ENCODE measurements at regions not wholly inside any gene's neighbourhood (a gene's known extent, or its start where the extent isn't known, plus 50 kb on each side); places are given as distances from the start of the nearest gene placed in this dataset.

DNA sequence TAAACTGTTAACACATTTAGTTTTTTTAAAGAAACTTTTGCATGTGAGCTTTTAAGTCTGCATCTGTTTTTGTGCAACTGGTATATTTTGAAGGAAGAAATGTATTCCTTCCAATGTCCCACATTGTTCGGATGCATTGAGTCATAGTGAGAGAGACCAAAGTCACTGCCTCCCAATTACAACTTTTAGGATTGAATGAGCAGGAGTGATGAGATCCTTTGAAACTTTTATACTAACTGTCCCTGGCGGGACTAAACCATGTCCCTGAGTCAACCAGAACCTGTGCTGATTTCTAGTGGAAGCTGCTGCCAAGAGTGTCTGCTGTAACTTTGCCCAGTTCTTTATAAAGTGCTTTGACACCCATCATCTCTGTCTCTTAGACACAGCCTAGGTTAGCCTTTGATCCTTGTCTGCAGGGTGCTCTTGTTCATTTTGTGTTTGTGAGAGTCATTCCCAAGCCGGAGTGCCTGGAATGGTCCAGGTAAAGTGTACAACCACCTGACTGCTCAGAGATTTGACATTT is 122.7 kb downstream of the ZNF518B start:
- no peak for DNase-seq

DNA sequence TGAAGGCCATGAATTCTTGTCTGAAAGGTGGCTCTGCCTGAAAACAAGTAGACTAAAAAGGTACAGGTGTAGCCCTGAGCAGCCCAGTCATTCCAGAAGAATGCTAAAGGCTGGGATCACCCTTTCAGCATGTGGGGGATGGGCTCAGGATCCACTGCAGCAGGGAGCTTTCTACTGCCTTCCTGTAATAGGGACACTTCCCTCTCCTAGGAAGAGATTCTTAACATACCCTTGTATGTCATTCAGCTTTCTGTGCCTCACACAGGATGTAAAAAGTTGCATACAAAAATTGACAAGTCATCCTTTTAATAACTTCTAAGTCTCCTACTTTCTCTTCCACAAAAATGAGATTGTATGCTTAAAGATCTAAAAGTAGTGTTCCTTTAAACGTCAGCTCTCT is 123.3 kb downstream of the ZNF518B start:
- no peak for DNase-seq

DNA sequence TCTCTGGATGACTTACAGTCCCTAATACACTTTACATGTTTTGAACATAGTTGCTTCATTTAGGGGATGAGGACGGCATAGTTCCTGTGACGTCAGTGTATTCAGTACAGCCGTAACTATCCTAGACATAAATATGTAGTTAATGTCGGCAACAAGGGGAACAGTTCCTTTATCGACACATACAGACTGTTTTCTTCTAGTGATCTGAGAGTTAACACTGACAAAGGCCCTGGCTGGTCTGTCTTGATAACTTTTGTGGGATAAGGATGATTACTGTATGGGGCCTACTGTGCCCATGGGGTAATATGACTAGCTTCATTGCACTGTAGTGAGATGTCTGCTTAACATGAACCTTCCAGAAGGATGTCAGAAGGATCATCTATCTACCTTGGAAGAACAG is 131.2 kb downstream of the ZNF518B start:
- no peak for DNase-seq

DNA sequence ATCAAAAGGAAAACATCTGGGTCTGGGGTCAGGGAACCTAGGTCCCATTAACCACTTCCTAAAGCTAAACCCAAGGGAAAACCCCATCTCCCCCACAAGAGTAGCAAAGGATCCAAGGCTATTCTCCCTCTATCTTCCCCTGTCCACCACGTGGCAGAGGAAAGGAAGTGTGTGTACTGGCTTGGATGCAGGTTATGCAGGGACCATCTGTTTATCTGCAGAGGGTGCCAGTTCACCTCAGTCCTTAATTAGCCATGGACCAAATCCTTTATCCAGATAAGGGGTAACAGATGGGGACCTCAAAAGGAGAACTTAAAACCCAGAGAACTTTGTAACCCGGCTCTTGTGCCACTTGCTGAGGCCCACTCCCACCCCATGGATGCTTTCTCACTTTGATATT is 135.3 kb downstream of the ZNF518B start:
- DNase-seq: no peak

DNA sequence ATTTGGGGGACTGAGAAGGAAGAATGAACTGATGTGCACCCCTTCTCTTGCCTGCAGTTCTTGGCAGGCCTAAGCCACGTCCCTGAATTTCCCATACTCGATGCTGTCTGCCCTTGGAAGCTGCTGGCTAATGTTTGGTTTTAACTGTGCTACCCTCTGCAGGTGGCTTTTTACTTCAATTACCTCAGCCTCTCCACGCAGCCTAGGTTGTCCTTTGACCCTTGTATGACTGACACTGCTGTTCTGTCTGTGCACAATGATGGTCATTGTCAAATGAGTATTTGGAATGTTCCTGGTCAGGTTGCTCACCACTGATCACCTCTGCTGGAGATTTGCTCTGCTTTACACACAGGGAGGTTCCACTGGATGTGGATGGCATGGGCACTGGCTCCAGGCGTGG is 137.1 kb downstream of the ZNF518B start:
- DNase-seq: no peak

DNA sequence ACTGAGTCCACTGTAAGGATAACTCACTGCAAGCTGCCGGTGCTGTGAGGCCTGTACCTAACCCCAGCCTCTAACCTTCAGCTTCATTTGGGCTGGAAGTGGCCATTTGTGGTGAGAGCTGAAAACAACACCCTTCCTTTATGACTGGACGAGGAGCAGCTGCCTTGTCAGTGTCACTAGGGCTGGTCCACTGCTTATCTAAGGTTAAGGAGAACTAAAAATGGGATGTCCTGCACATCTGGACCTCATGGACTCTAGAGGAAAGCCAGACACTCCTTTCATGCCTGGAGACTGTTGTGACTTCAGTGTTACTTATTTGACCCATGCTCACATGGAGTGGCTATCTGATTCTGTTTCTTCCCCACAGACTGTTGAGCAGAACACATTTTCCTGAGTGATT is 139.9 kb downstream of the ZNF518B start:
- no peak for DNase-seq

DNA sequence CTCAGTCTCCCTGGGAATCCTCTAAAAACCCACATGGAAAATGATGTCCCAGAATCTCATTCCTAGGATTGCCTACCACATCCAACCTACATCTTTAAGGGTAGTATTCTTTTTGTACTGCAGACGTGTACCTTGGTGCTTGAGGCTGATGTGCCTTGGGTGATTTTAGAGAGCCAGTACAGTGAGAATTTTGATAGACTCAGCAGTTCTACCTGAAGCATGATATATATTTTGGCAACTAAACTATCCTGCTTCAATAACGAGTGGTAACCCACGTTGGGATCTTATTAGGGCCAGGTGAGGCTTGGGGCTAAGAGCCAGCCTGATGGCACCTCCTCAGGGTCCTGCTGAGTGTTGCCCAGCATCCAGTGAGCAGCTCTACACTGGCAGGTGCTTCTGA is 140.4 kb downstream of the ZNF518B start:
- DNase-seq: no peak

DNA sequence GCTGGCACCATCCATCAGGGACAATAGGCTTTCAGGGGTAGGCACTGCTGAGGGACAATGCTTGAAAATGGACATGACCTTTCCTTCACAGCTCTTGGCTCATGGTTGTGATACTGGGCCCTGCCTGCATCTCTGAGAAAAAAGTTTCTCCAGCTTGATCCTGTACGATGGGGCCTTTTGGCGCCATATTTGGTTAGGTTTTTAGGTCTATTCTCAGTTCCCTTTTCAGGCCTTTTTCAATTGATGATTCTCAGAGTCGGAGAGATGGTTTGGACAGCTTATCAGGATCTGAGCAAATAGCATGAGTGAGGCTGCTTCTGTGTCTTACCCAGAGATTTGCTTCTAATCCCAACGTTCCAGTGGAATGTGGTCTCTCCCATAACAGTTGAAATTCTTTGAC is 141.6 kb downstream of the ZNF518B start:
- DNase-seq: no peak

DNA sequence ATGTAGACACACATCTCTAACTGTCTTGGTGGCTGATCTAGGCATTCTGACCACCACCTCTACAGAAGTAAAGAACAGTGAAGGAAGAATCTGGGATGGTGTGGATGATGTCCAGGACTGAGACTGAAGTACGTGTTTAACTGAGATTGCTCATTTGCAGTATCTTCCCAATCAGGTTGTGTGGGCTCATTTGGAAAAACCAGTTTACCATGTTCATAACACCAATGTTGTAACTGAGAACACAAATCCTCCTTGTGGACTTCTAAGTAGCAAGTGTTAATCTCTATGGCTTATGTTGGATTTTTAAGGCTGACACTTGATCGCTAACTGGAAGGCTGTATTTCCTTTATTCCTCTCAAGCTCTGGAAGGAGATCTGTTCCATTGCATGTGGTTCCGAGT is 144.7 kb downstream of the ZNF518B start:
- DNase-seq: no peak

DNA sequence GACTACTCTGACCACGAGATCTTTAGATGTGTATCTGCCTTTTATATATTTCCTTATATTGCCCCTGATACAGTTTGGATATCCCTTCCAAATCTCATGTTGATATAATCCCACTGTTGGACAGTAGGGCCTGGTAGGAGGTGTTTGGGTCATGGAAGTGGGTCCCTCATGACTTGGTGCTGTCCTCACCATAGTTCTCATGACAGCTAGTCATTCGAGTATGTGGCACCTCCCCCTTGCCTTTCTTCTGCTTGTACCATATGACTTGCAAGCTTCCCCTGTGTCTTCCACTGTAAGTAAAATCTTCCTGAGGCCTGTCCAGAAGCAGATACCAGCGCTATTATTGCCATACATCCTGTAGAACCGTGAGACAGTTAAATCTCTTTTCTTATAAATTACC is 145.3 kb downstream of the ZNF518B start:
- DNase-seq: no peak

DNA sequence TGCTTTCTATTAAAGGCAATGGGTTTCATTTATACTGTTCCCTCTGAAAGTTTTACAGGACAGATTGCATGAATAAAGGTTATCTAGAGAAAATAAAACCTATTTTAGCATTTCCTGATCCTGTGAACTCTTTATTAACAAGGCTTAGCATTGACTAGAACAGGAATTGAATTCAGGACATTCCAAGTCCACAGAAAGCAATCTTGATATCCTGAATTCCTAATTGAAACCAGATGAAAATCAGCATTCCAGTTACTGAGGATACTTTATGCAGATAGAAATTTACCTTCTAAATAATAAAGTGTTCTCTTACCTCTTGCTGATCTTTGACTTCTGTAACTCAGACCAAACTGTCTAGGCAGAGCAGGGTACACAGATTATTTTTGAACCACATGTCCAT is 151.4 kb downstream of the ZNF518B start:
- no peak for DNase-seq

DNA sequence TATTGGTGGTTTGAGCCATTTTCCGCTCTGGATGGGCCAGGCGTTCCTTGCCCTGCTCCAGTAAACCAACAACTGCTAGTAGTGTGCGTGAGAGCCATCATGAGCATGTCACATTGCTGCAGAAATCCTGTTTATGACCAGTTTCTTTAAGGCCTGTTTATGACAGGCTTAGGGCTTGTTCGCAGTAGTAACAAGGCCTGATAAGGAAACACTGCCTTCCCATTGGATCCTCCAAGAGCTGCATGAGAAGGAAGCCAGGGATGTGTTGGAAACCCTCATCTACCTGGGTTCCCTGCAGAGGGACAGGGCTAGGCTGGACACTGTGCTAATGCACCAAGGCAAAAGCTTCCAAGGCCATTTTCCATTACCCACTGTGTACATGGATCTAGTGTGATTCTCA is 153.9 kb downstream of the ZNF518B start:
- DNase-seq: no peak

DNA sequence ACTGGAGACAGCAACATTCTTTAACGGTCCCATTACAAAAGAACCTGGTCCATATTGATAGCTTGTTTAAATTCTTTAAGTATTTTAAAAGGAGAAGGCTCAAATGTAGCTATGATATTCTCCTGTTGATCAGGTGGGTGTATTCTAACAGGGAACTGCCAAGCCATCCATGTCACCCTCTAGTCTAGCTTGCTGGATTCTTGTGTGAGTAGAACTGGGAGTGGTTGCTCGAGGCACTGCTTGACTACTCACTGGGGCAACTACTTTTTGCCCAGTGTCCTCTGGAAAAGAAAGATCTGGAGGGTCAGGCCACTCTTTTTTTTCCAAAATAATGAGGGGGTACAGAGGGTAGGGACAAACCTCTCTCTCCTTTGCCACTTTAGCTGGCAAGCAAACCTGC is 155.1 kb downstream of the ZNF518B start:
- no peak for DNase-seq

DNA sequence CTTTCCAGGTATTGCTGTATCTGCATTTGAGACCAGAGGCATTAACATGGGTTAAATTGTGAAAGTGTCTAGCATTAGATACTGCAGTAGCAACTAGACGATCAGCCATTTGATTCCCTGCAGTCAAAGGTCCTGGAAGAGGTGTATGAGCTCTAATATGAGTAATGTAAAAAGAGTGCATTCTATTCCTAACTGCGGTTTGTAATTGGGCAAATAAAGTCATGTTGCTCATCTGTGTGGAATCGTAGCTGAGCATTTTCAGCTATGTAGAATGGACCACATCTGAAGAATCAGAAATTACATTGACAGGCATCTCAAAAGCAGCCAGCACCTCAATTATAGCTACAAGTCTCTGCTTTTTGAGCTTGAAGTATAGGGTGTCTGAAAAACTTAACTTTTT is 157.6 kb downstream of the ZNF518B start:
- DNase-seq: no peak

DNA sequence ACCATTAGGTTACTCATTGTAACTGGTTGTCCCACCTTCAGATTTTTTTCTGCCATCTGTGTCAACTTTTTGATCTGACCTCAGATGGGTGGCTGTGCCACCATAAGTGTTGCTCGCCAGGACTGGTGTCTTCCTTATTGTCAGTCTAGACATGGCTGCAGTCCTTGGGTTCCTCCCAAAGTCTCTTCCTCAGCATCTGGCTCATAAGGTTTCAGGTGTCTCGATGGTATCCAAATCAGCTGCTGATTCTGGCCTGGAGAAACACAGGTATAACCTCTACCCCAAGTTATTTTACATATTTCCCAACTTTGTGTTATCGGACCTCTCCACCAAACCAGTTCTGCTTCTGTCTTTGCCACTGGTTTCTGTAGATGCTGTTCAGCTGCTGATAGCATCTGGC is 158.5 kb downstream of the ZNF518B start:
- no peak for DNase-seq

DNA sequence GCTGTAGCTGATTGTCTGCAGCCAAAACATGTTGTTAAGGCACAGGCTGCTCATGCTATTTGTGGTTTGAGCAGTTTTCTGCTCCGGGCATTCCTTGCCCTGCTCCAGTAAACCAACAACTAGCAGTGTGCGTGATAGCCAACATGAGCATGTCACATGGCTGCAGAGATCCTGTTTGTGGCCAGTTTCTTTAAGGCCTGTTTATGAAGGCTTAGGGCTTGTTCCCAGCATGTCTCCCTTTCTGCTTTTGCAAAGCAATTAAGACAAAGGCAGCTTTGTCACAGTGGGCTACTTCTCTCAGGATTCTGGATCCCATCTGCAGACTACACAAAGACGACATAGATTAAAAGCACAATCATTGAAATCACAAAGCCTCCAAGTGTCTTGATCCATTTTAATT is 160.5 kb downstream of the ZNF518B start:
- DNase-seq: no peak

DNA sequence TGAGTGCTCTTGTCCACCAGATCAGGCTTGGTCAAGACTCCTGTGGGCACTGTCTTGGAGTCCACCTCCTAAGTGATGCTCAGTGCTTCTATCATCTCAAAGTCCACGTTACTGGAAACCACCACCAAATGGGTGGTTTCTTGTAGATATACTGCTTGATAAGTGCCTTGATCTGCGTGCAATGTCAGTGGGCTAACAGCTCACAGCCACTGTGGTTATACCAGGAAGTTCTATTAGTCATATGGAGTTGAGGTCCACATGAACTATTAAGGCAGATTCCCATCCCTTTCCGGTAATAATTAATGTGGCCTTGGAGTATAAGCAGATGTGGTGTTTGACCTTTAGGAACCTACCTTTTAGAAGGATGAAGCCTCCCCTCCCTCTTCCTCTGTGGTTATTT is 161.9 kb downstream of the ZNF518B start:
- no peak for DNase-seq

DNA sequence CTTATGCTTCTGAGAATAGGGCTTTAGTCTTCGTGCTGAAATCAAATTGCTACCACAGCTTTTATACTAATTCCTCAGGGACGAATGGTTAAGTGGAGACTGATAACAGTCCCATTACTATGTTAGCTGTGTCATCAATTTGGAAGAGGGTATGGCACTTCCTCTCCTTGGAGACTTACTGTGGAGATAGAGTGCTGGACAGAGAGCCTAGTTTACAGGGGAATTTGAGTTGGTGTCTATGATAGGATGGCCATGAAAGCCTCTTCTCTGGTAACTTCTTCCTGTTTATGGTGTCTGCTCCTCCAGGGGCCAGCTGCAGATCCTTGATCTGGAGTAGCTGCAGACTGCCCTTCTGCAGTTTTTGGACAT is 167.7 kb downstream of the ZNF518B start:
- no peak for DNase-seq

DNA sequence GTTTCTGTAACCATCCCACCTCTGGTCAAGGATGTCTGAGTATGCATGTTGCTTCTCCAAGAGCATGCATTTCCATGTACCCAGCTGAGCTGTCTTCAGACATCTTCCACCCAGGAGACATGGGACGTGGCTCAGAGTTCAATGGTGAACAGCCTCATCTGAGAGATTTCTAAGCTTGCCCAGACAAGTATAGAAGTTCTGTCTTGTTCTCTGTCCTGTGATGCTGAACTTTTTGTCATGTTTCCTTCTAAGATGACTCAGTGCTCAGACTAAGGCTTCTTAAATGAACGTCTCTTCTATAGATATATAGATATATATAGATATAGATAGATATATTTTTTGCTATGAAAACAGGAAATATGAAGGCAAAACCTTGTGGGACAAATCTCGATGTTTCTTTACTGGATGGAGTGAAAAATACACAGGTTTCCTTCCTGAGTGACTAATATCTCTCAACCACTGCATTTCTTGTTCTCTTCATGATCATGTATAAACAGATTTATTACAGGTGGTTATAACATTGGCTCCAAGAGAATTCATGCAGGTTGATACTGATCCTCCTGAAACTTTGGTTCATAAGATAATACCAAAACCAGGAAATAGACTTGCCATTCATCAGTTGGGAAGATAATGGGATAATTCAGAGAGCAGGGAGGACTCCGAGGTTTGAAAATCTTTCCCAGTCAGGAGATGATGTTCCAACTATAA is 168.2 kb downstream of the ZNF518B start:
- DNase-seq: peak in 1 of 5 experiments; percentile 33

DNA sequence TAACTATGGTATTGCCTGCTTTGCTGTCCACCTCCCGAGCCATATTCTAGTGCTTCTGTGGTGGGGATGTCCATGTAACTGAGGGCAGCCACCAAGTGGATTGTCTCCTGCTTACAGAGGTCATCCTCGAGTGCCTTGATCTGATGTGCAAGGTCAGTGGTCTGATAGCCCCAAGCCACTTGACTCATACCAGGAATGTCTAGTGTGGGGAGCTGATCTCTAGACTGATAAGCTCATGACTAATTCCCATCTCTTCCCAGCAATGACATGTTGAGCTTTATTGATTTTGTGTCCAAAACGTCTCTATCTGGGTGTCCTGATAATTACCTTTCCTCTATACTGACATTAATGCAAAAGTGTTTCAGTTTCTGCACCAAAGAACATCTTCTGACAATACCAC is 168.4 kb upstream of the WDR1 start:
- no peak for DNase-seq

DNA sequence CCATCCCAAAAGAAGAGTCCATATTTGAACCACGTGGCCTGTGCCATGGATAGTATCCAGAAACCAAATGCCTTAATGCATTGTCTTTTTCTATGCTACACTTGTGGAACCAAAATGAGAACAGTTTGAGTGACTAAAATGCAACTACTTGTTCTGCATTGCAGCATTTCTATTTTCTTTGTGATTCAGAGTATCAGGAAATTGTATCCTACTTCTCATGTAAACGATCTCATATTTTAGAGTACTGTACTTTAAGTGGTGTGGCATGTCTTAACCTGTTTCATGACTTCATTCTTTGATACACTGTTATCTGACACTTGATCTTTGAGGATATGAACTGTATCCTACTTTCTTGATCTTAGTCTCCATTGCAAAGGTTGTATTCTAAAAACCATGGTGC is 167.2 kb upstream of the WDR1 start:
- DNase-seq: no peak

DNA sequence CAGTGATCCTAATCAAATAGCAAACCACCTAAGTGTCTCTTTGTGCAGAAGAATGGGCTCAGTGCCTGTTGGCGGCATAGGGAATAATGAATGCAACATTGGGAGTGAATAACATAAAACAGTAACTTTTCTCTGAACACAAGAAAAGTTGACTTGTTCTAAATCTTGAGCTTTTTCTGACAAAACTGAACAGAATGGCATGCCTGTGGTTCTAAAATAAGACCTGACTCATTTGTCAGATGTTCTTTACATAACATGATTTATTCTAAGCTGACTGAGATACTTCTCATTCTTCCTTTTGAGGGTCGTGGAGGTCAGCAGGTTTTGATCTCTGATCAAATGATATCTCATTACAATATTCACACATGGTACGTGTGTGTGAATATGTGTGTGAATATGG is 165.4 kb upstream of the WDR1 start:
- no peak for DNase-seq

DNA sequence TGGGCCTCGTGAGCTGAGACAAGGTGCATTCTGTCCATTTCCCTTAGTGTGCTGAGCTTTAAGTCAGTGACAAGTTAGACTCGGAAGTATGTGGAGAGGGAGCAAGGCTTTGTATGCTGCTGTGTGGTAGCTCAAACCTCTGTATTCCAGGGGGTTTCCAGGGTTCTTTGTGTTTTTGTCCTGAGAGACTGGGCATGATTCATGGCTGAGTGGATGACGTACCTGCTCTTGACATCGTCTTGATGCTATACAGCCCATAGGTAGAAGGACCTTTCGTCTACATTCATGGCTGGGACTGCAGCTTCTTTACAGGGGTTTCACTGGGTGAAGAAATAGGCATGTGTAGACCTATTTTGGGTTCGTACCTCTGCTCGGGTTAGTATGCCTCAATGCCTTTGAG is 162.7 kb upstream of the WDR1 start:
- DNase-seq: no peak

DNA sequence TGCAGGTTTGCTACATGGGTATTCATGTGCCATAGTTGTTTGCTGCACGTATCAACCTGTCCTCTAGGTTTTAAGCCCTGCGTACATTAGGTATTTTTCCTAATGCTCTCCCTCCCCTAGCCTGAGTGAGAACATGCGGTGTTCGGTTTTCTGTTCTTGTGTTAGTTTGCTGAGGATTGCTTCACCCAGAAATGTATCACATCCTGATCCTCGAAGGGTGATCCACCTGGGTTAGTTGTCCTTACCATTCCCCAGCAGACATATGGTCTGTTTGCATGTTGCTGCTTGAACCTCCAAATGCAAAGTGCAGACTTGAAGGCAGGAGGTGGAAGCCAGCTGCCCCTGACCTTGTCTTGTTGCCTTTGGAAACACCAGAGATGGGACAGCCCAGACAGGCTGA is 161.5 kb upstream of the WDR1 start:
- no peak for DNase-seq

DNA sequence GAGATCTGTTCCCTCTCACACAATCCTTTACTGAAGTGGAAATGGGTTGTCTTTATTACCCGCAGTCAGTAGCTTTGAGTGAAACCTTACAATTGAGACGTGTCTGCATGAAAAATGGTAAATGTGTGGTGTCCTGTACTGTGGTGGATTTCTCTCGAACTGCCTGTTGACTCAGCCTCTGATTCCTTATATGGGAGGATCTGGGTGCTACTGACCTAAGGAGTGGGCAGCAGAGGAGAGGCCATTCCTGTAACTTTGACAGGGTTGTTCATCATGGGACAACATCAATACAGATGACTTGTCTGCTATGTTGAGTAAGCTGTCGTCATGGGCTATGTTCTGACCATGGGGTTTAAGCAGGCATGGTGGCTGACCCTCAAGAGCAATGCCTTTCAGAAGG is 159.6 kb upstream of the WDR1 start:
- DNase-seq: no peak

Measured in T-helper 2 cell (primary cell).